ENCODE measurements at regions not wholly inside any gene's neighbourhood (a gene's known extent, or its start where the extent isn't known, plus 50 kb on each side); places are given as distances from the start of the nearest gene placed in this dataset.

DNA sequence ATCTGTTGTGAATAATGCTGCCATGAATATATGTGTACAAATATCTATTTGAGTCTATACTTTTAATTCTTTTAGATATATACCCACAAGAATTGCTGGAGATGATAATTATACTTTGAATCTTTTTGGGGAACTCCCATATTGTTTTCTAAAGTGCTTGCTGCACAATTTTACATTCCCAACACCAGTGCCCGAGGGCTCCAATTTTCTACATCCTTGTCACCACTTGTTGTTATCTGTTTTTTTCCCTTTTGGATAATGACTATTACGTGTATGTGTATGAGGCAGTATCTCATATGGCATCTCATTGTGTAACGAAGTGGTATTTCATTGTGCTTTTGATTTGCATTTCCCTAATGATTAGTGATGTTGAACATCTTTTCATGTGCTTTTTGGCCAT lies 127.1 kb downstream of the SUDS3 start:
- DNase-seq (ENCODE audit: low spot score) = no peak
- H3K27me3 Mint-ChIP-seq (ENCODE audit: unreplicated experiment) = peaks cover 2% of the 10 kb centered on the region
- no peaks in the 10 kb centered on the region for H3K9me3 Mint-ChIP-seq (ENCODE audit: unreplicated experiment)
- TF ChIP-seq, protein P1, sequence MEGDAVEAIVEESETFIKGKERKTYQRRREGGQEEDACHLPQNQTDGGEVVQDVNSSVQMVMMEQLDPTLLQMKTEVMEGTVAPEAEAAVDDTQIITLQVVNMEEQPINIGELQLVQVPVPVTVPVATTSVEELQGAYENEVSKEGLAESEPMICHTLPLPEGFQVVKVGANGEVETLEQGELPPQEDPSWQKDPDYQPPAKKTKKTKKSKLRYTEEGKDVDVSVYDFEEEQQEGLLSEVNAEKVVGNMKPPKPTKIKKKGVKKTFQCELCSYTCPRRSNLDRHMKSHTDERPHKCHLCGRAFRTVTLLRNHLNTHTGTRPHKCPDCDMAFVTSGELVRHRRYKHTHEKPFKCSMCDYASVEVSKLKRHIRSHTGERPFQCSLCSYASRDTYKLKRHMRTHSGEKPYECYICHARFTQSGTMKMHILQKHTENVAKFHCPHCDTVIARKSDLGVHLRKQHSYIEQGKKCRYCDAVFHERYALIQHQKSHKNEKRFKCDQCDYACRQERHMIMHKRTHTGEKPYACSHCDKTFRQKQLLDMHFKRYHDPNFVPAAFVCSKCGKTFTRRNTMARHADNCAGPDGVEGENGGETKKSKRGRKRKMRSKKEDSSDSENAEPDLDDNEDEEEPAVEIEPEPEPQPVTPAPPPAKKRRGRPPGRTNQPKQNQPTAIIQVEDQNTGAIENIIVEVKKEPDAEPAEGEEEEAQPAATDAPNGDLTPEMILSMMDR (IDR thresholded peaks at IDR 0.05; ENCODE audit: unreplicated experiment) = no peak
- H3K4me3 Mint-ChIP-seq (ENCODE audit: unreplicated experiment) = no peak overlapping the region
- H3K36me3 Mint-ChIP-seq (ENCODE audit: low read depth, unreplicated experiment) = no peaks in the 10 kb centered on the region
- no peak overlapping the region for H3K27ac Mint-ChIP-seq (ENCODE audit: unreplicated experiment)
- H3K4me1 Mint-ChIP-seq (ENCODE audit: unreplicated experiment) = no peaks in the 10 kb centered on the region

DNA sequence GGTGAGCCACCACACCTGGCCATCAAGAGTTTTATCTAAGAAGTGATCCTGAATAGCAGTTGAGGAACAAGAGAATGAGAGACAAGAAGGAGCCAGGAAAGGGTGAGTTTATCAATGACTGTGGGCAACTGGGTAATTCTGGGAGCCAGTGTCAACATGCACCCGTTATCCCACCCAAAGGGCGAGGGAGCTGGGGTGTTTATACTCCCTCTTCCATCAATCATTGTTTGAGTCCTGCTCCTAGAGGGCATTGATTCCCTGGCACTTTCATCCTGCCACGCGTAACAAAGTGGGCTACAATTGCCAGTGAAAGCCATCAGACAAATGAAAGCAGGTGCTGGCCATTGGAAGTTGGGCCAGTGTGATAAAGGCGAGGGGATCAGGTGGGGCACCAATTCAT lies 136.3 kb downstream of the SUDS3 start:
- no peak for DNase-seq (ENCODE audit: low spot score)
- peaks cover 2% of the 10 kb centered on the region for H3K27me3 Mint-ChIP-seq (ENCODE audit: unreplicated experiment)
- TF ChIP-seq, protein P1 (IDR thresholded peaks at IDR 0.05; ENCODE audit: unreplicated experiment) = no peak

DNA sequence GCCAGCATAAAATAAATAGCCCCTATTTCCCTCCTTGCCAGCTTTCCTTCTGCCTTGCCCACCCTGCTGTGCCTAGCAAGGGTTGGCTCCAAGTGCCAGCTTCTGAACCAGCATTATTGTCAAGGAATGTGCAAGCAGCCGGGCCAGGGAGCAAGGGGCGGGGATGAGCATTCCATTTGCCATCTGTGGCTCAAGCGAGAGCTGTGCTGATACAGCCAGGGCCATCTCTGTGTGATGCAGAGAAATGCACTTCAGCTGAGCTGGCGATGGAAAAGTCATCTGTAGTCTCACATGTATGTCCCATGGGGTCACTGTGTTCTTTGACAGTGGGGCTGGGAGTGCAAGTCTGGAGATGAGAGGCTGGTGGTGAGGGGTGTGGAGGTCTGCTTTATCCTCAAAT lies 137.3 kb downstream of the SUDS3 start:
- no peak overlapping the region for H3K4me3 Mint-ChIP-seq (ENCODE audit: unreplicated experiment)
- no peaks in the 10 kb centered on the region for H3K9me3 Mint-ChIP-seq (ENCODE audit: unreplicated experiment)
- TF ChIP-seq, protein P1 (IDR thresholded peaks at IDR 0.05; ENCODE audit: unreplicated experiment) = no peak
- peaks cover 5% of the 10 kb centered on the region for H3K36me3 Mint-ChIP-seq (ENCODE audit: low read depth, unreplicated experiment)
- H3K27ac Mint-ChIP-seq (ENCODE audit: unreplicated experiment) = no peak overlapping the region
- H3K4me1 Mint-ChIP-seq (ENCODE audit: unreplicated experiment) = no peaks in the 10 kb centered on the region
- peaks cover 2% of the 10 kb centered on the region for H3K27me3 Mint-ChIP-seq (ENCODE audit: unreplicated experiment)
- DNase-seq (ENCODE audit: low spot score) = no peak

More for the DNA sequence above, 136.3 kb downstream of the SUDS3 start:
- Mint-ChIP-seq H3K4me3 (ENCODE audit: unreplicated experiment) (no peak overlapping the region), H3K36me3 (ENCODE audit: low read depth, unreplicated experiment) (peaks cover 5% of the 10 kb centered on the region), H3K9me3 (ENCODE audit: unreplicated experiment) (no peaks in the 10 kb centered on the region), H3K27ac (ENCODE audit: unreplicated experiment) (no peak overlapping the region), H3K4me1 (ENCODE audit: unreplicated experiment) (no peaks in the 10 kb centered on the region)

DNA sequence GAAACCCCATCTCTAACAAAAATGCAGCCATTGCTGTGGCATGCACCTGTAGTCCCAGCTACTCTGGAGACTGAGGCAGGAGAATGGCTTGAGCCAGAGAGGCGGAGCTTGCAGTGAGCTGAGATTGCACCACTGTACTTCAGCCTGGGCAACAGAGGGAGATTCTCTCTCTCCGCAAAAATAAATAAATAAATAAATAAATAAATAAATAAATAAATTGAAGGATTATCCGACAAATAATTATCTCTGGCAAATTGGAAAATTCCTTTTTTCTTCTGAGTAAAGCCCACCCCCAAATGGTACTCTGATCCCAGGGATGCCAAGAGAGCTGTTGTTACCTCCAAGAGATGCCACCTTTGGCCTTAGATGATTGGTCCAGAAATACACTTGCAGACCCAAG lies 137.9 kb downstream of the SUDS3 start:
- TF ChIP-seq, protein P1 (IDR thresholded peaks at IDR 0.05; ENCODE audit: unreplicated experiment) = no peak
- DNase-seq (ENCODE audit: low spot score) = no peak
- Mint-ChIP-seq H3K4me3 (ENCODE audit: unreplicated experiment) (no peak overlapping the region), H3K36me3 (ENCODE audit: low read depth, unreplicated experiment) (peaks cover 5% of the 10 kb centered on the region), H3K4me1 (ENCODE audit: unreplicated experiment) (no peaks in the 10 kb centered on the region), H3K9me3 (ENCODE audit: unreplicated experiment) (peaks cover 5% of the 10 kb centered on the region), H3K27ac (ENCODE audit: unreplicated experiment) (no peak overlapping the region), H3K27me3 (ENCODE audit: unreplicated experiment) (peaks cover 2% of the 10 kb centered on the region)

DNA sequence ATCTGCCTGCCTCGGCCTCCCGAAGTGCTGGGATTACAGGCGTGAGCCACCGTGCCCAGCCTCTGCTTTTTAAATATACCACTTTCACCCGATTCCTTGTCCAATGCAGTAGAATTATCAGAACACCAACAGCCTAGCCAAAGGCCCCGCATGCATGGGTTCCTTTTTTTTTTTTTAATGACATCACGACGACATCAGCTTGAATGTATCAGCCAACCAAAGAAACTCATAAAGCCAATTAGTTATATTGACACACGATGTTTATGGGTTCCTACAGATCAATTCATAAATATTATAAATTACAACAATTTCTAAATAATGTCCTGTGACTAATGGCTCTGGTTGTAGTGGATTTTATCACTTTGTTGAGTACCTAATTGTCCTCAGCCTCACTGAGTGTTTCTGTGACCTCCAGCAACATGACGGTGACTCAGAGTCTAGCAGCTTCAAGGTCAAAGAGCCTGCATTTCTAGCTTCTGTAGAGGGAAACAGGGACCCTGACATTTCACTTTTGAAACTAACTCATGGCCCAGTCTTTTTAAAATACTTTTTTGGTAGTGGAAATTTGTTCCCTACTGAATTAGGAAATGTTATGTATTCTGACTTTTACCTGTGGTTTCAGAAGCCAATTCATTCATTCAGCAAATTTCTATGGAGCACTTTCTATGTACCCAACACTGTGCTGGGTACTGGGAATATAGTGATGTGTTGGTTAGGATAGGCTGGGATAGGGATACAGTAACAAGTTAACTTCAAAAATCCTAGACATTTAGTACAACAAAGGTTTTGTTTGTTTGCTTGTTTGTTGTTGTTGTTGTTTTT lies 144.1 kb downstream of the SUDS3 start:
- H3K4me3 Mint-ChIP-seq (ENCODE audit: unreplicated experiment) = no peak overlapping the region
- no peaks in the 10 kb centered on the region for H3K36me3 Mint-ChIP-seq (ENCODE audit: low read depth, unreplicated experiment)
- H3K27me3 Mint-ChIP-seq (ENCODE audit: unreplicated experiment) = peaks cover 4% of the 10 kb centered on the region
- DNase-seq (ENCODE audit: low spot score) = no peak
- H3K27ac Mint-ChIP-seq (ENCODE audit: unreplicated experiment) = no peak overlapping the region
- TF ChIP-seq, protein P1 (IDR thresholded peaks at IDR 0.05; ENCODE audit: unreplicated experiment) = no peak
- no peaks in the 10 kb centered on the region for H3K4me1 Mint-ChIP-seq (ENCODE audit: unreplicated experiment)
- H3K9me3 Mint-ChIP-seq (ENCODE audit: unreplicated experiment) = peaks cover 5% of the 10 kb centered on the region

Measured in endothelial cell (in vitro differentiated cells).